PC-9 (cell line): ENCODE measurements at regions not wholly inside any gene's neighbourhood (a gene's known extent, or its start where the extent isn't known, plus 50 kb on each side); places are given as distances from the start of the nearest gene placed in this dataset.
A peak's percentile ranks its signal among the peaks of the same experiment; 100 is the strongest.

Experiments used
- BruUV-seq: library from RNA; stranded (reverse); fragments of 400-500 nt; replicated peaks from 2 replicates; lab custom pipeline; 2021; lab: Mats Ljungman, UMichigan
- CTCF ChIA-PET: fragments of 300-600 bp; sonication (Branson Sonifier 250); formaldehyde crosslinking; loops from one replicate; lab custom pipeline; 2022; ENCODE audit warnings: antibody characterized with exemption; lab: Charles Lee
- POLR2A ChIA-PET: fragments of 300-600 bp; sonication (Branson Sonifier 250); formaldehyde crosslinking; loops from one replicate; lab custom pipeline; 2022; ENCODE audit warnings: antibody characterized with exemption; ENCODE audit not compliant: unreplicated experiment; lab: Charles Lee
- DNase-seq, 2 experiments: peaks; one replicate each; pipeline versions ENCODE4 v3.0.0 to v3.0.0-alpha.2; 2015 to 2022; ENCODE audit warnings: mixed read lengths in 1 of 2
- H2AFZ ChIP-seq: fragments of 200-600 bp; sonication (generic); 2 replicates; pipeline ENCODE4 v1.8.1; 2017; ENCODE audit warnings: antibody characterized with exemption
- H3F3A ChIP-seq: fragments of 200-600 bp; sonication (generic); 2 replicates; pipeline ENCODE4 v1.8.1; 2017; ENCODE audit warnings: antibody characterized with exemption, mild to moderate bottlenecking, low read depth; ENCODE audit not compliant: insufficient read depth
- H3K27ac ChIP-seq: fragments of 200-600 bp; sonication (generic); 2 replicates; pipeline ENCODE4 v1.6.1; 2016; ENCODE audit warnings: mixed run types
- H3K27me3 ChIP-seq: fragments of 200-600 bp; sonication (generic); 2 replicates; pipeline ENCODE4 v1.6.1; 2016; ENCODE audit warnings: low read depth, mixed run types; ENCODE audit not compliant: insufficient read depth
- H3K36me3 ChIP-seq: fragments of 200-600 bp; sonication (generic); 2 replicates; pipeline ENCODE4 v1.6.1; 2016; ENCODE audit warnings: low read depth, mixed run types
- H3K4me1 ChIP-seq: fragments of 200-600 bp; sonication (generic); replicated peaks from 2 replicates; pipeline ENCODE4 v1.6.1; 2016; ENCODE audit warnings: mixed run types; ENCODE audit not compliant: insufficient read depth
- H3K4me2 ChIP-seq: fragments of 200-600 bp; sonication (generic); 2 replicates; pipeline ENCODE4 v1.6.1; 2017; ENCODE audit warnings: mixed run types
- H3K4me3 ChIP-seq: fragments of 200-600 bp; sonication (generic); 2 replicates; pipeline ENCODE4 v1.6.1; 2016; ENCODE audit warnings: mixed run types
- H3K79me2 ChIP-seq: fragments of 200-600 bp; sonication (generic); 2 replicates; pipeline ENCODE4 v1.6.1; 2017; ENCODE audit warnings: low read depth, mixed run types
- H3K9me2 ChIP-seq: fragments of 200-600 bp; sonication (generic); 2 replicates; pipeline ENCODE4 v1.8.1; 2017; ENCODE audit warnings: mild to moderate bottlenecking; ENCODE audit not compliant: insufficient read depth
- H3K9me3 ChIP-seq: fragments of 200-600 bp; sonication (generic); 2 replicates; pipeline ENCODE4 v1.8.1; 2016; ENCODE audit warnings: low read depth; ENCODE audit not compliant: insufficient read depth
- H4K20me1 ChIP-seq: fragments of 200-600 bp; sonication (generic); 2 replicates; pipeline ENCODE4 v1.8.1; 2017; ENCODE audit not compliant: insufficient read depth
- EZH2 ChIP-seq: fragments of 200-600 bp; sonication (generic); IDR thresholded peaks from 2 replicates; pipeline ENCODE4 v1.8.0; 2017; ENCODE audit warnings: antibody characterized with exemption, low read depth
- intact Hi-C: fragments of 100-400 bp; cut with micrococcal nuclease; formaldehyde crosslinking; loops from one replicate; pipeline ENCODE4 v1.10.0; 2022; ENCODE audit not compliant: unreplicated experiment
- TF ChIP-seq, protein P1 (sequence below): fragments of 200-600 bp; sonication (generic); conservative IDR thresholded peaks from 2 replicates; pipeline ENCODE4 v1.6.1; 2017; ENCODE audit warnings: mixed run types, antibody characterized with exemption, mild to moderate bottlenecking, moderate library complexity

GRCh38 chr20:18909254-18909653 lies 95.7 kb downstream of the SCP2D1 start:
- Histone ChIP-seq H4K20me1 (no peaks in the 10 kb centered on the region), H3K9me3 (no peaks in the 10 kb centered on the region; the same call in 1 of the 2 replicates), H3K79me2 (no peaks in the 10 kb centered on the region), H3K4me1 (peaks cover 11% of the 10 kb centered on the region), H3K9me2 (no peaks in the 10 kb centered on the region), H2AFZ (no peak overlapping the region), H3K27me3 (no peaks in the 10 kb centered on the region), H3F3A (no peaks in the 10 kb centered on the region; the same call in 1 of the 2 replicates), H3K4me2 (no peak overlapping the region), H3K36me3 (no peaks in the 10 kb centered on the region), H3K27ac (no peak overlapping the region), H3K4me3 (no peak overlapping the region)
- DNase-seq: no peak
- ChIA-PET CTCF (no interaction called here), POLR2A (no interaction called here)
- intact Hi-C loops: no loop called here
- TF ChIP-seq, protein P1, sequence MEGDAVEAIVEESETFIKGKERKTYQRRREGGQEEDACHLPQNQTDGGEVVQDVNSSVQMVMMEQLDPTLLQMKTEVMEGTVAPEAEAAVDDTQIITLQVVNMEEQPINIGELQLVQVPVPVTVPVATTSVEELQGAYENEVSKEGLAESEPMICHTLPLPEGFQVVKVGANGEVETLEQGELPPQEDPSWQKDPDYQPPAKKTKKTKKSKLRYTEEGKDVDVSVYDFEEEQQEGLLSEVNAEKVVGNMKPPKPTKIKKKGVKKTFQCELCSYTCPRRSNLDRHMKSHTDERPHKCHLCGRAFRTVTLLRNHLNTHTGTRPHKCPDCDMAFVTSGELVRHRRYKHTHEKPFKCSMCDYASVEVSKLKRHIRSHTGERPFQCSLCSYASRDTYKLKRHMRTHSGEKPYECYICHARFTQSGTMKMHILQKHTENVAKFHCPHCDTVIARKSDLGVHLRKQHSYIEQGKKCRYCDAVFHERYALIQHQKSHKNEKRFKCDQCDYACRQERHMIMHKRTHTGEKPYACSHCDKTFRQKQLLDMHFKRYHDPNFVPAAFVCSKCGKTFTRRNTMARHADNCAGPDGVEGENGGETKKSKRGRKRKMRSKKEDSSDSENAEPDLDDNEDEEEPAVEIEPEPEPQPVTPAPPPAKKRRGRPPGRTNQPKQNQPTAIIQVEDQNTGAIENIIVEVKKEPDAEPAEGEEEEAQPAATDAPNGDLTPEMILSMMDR: no peak
- TF ChIP-seq EZH2: no peak
- BruUV-seq: no TSS peak

DNA sequence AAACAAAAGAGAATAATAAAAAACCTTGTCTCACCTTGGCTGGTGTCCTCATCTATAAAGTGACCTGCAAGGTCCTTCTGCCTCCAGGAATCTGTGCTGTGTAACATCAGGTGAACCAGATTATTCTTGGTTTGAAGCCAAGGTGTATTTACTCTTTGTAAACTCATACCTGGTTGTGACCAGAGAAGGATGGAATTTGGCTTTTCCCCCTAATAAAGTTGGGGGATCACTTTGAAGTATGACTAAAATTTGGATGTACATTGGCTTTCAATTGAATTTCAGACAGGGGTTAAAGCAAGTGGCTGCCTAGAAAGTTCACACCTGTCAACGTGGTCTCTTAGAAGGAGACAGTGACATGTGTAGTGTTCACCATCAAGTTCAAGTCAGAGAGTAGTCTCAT lies 100.1 kb downstream of the SCP2D1 start:
- no peak overlapping the region for H3K4me3 ChIP-seq
- TF ChIP-seq, protein P1: no peak
- no peak for TF ChIP-seq EZH2
- H4K20me1 ChIP-seq: no peaks in the 10 kb centered on the region
- H3F3A ChIP-seq: no peaks in the 10 kb centered on the region; the same call in 1 of the 2 replicates
- no peaks in the 10 kb centered on the region for H3K9me3 ChIP-seq
- no peaks in the 10 kb centered on the region for H3K79me2 ChIP-seq
- intact Hi-C loops: no loop called here
- peak in 1 of 2 experiments; percentile 63 for DNase-seq
- H2AFZ ChIP-seq: no peak overlapping the region
- H3K9me2 ChIP-seq: no peaks in the 10 kb centered on the region
- ChIA-PET CTCF (no interaction called here), POLR2A (no interaction called here)
- H3K27me3 ChIP-seq: no peaks in the 10 kb centered on the region
- BruUV-seq: no TSS peak
- peaks cover 21% of the 10 kb centered on the region for H3K4me1 ChIP-seq
- H3K4me2 ChIP-seq: no peak overlapping the region
- no peaks in the 10 kb centered on the region for H3K36me3 ChIP-seq
- H3K27ac ChIP-seq: no peak overlapping the region

GRCh38 chr20:18914796-18915195 lies 101.2 kb downstream of the SCP2D1 start:
- CTCF ChIA-PET: no interaction called here

More at GRCh38 chr20:18914796-18915195, 101.2 kb downstream of the SCP2D1 start:
- H3K79me2 ChIP-seq: no peaks in the 10 kb centered on the region
- intact Hi-C loops: no loop called here
- POLR2A ChIA-PET: no interaction called here
- TF ChIP-seq, protein P1: no peak
- TF ChIP-seq EZH2: no peak
- H3K27ac ChIP-seq: no peak overlapping the region
- peaks cover 23% of the 10 kb centered on the region for H3K4me1 ChIP-seq
- H2AFZ ChIP-seq: no peak overlapping the region
- H3K4me3 ChIP-seq: no peak overlapping the region
- no peak overlapping the region for H3K4me2 ChIP-seq
- H3K27me3 ChIP-seq: no peaks in the 10 kb centered on the region
- no peaks in the 10 kb centered on the region for H3K9me3 ChIP-seq
- no peaks in the 10 kb centered on the region for H3K36me3 ChIP-seq
- H4K20me1 ChIP-seq: no peaks in the 10 kb centered on the region
- no peak for DNase-seq
- no TSS peak for BruUV-seq
- H3F3A ChIP-seq: no peaks in the 10 kb centered on the region; the same call in 1 of the 2 replicates
- H3K9me2 ChIP-seq: no peaks in the 10 kb centered on the region
